Psoas muscle (tissue), 7 donors: ENCODE measurements at regions not wholly inside any gene's neighbourhood (a gene's known extent, or its start where the extent isn't known, plus 50 kb on each side); places are given as distances from the start of the nearest gene placed in this dataset.

ENCODE experiments used
- ATAC-seq, 4 donors: fragments of 200-7000 bp; cut with Tn5 transposase; one replicate each; pipeline ENCODE4 v1.9.1; 2020; ENCODE audit warnings: moderate library complexity in 3 of 4, mild to moderate bottlenecking in 2 of 4
- DNase-seq, 2 donors: peaks; one replicate each; pipeline ENCODE4 v3.0.0-alpha.2; 2020
- H3K27ac ChIP-seq: fragments of 200-600 bp; one replicate; pipeline ENCODE4 v1.8.0; 2022
- H3K27me3 ChIP-seq, 3 donors: fragments of 200-600 bp in 1 of 3; one replicate each; pipeline versions ENCODE4 v1.6.1 to v1.8.0; 2013 to 2022; ENCODE audit warnings: low read length in 2 of 3, mild to moderate bottlenecking in 2 of 3, moderate library complexity in 1 of 3; ENCODE audit not compliant: insufficient read depth in 3 of 3
- H3K36me3 ChIP-seq, 2 donors: fragments of 200-600 bp in 1 of 2; one replicate each; pipeline versions ENCODE4 v1.6.1 to v1.8.0; 2013 to 2022; ENCODE audit warnings: low read depth in 1 of 2, mild to moderate bottlenecking in 1 of 2, moderate library complexity in 1 of 2; ENCODE audit not compliant: insufficient read depth in 1 of 2
- H3K4me1 ChIP-seq: fragments of 200-600 bp; one replicate; pipeline ENCODE4 v1.8.0; 2022
- H3K4me3 ChIP-seq: fragments of 200-600 bp; one replicate; pipeline ENCODE4 v1.8.0; 2022; ENCODE audit warnings: mild to moderate bottlenecking
- H3K9me3 ChIP-seq: fragments of 200-600 bp; one replicate; pipeline ENCODE4 v1.8.0; 2022
- WGBS, 3 donors: extraction: QIAGEN DNeasy Blood & Tissue Kit; methylation state at CpG; one replicate each; pipeline versions ENCODE4 v1.1.6 to v1.1.7; 2013; 5-methylcytosine and 5-hydroxymethylcytosine counted together
- intact Hi-C, 2 donors: fragments of 100-400 bp; cut with DNase I; formaldehyde crosslinking; loops; one replicate each; pipeline versions ENCODE4 v1.11.0 to v1.14.2; 2022
- TF ChIP-seq, protein P1 (sequence below): fragments of 200-600 bp; IDR thresholded peaks from one replicate; pipeline ENCODE4 v1.8.0; 2022; ENCODE audit warnings: antibody characterized with exemption
- donor health status: healthy with polysubstance abuse.
- donor health status: DM: no; HTN: no; CAD: no; lungs with moderate emphysema.
- donor health status: Bipolar disorder and iron deficiency.
- donor health status: healthy.
- donor health status: DM: yes; HTN: yes; CAD: no.
- donor health status: DM: no; HTN: no; CAD: no.
- donor health status: DM: yes; HTN: yes; CAD: no.

- TF ChIP-seq, protein P1, sequence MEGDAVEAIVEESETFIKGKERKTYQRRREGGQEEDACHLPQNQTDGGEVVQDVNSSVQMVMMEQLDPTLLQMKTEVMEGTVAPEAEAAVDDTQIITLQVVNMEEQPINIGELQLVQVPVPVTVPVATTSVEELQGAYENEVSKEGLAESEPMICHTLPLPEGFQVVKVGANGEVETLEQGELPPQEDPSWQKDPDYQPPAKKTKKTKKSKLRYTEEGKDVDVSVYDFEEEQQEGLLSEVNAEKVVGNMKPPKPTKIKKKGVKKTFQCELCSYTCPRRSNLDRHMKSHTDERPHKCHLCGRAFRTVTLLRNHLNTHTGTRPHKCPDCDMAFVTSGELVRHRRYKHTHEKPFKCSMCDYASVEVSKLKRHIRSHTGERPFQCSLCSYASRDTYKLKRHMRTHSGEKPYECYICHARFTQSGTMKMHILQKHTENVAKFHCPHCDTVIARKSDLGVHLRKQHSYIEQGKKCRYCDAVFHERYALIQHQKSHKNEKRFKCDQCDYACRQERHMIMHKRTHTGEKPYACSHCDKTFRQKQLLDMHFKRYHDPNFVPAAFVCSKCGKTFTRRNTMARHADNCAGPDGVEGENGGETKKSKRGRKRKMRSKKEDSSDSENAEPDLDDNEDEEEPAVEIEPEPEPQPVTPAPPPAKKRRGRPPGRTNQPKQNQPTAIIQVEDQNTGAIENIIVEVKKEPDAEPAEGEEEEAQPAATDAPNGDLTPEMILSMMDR, result no peak
- Histone ChIP-seq H3K4me3 (no peak overlapping the region), H3K9me3 (no peaks in the 10 kb centered on the region), H3K4me1 (no peaks in the 10 kb centered on the region), H3K27ac (no peak overlapping the region), H3K27me3 (no peaks in the 10 kb centered on the region), H3K36me3 (no peaks in the 10 kb centered on the region)
- WGBS, 3 donors, result 41 to 56% (median 52%) methylated on average over 1 of the region's 1 CpG
- intact Hi-C loops, result no loop called here
- ATAC-seq, result no peak
- no peak for DNase-seq
These were observed 95.1 kb upstream of the FIBIN start for GRCh38 chr11:26898799-26899198.

- TF ChIP-seq, protein P1, result no peak
- intact Hi-C loops, result no loop called here
- H3K9me3 ChIP-seq, result no peaks in the 10 kb centered on the region
- no peaks in the 10 kb centered on the region for H3K27me3 ChIP-seq
- WGBS, 3 donors, result 14 to 33% (median 26%) methylated on average over 1 of the region's 1 CpG
- DNase-seq (no peak), ATAC-seq (no peak)
- H3K4me1 ChIP-seq, result no peaks in the 10 kb centered on the region
- H3K27ac ChIP-seq, result no peak overlapping the region
- H3K4me3 ChIP-seq, result no peak overlapping the region
- H3K36me3 ChIP-seq, result no peaks in the 10 kb centered on the region
These were observed 92.8 kb upstream of the FIBIN start for GRCh38 chr11:26901162-26901561.

GRCh38 chr11:26904132-26904531 is 89.8 kb upstream of the FIBIN start:
- 80 to 88% (median 83%) methylated on average over 1 of the region's 1 CpG for WGBS, 3 donors
- no peak for ATAC-seq
- H3K9me3 ChIP-seq, result no peaks in the 10 kb centered on the region
- H3K36me3 ChIP-seq, result no peaks in the 10 kb centered on the region
- no peak overlapping the region for H3K4me3 ChIP-seq
- no peak overlapping the region for H3K27ac ChIP-seq
- TF ChIP-seq, protein P1, result no peak
- intact Hi-C loops, result no loop called here
- no peaks in the 10 kb centered on the region for H3K27me3 ChIP-seq
- no peak for DNase-seq
- H3K4me1 ChIP-seq, result no peaks in the 10 kb centered on the region

DNA sequence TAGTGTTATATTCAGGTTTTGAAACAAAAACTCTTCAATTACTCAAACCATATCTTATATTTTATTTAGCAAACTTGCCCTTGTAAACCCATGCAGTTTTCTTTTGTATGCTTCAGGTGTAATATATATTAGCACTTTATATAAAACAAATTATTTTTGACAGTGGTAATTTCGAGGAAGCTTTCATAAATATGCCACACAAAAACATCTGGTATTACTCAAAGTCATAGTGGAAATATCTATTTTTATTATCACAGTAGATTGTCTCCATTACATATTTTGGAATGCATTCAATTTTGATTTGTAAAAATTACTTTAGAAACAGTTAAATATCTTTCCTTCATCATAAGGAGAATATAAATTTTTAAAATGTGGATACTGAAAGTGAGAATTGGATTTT is 89.1 kb upstream of the FIBIN start:
- no peaks in the 10 kb centered on the region for H3K9me3 ChIP-seq
- 13 to 25% (median 21%) methylated on average over 1 of the region's 1 CpG for WGBS, 3 donors
- intact Hi-C loops, result no loop called here
- no peaks in the 10 kb centered on the region for H3K36me3 ChIP-seq
- no peak for DNase-seq
- H3K27me3 ChIP-seq, result no peaks in the 10 kb centered on the region
- ATAC-seq, result no peak
- no peaks in the 10 kb centered on the region for H3K4me1 ChIP-seq
- no peak overlapping the region for H3K4me3 ChIP-seq
- TF ChIP-seq, protein P1, result no peak
- no peak overlapping the region for H3K27ac ChIP-seq

GRCh38 chr11:26905368-26905767 is 88.5 kb upstream of the FIBIN start:
- DNase-seq (no peak), ATAC-seq (no peak)
- WGBS, 3 donors, result 31 to 40% (median 33%) methylated on average over 3 of the region's 3 CpGs
- Histone ChIP-seq H3K9me3 (no peaks in the 10 kb centered on the region), H3K4me1 (no peaks in the 10 kb centered on the region), H3K4me3 (no peak overlapping the region), H3K27ac (no peak overlapping the region), H3K27me3 (no peaks in the 10 kb centered on the region), H3K36me3 (no peaks in the 10 kb centered on the region)
- TF ChIP-seq, protein P1, result no peak
- intact Hi-C loops, result no loop called here
